RWPE1 (cell line): ENCODE measurements at regions not wholly inside any gene's neighbourhood (a gene's known extent, or its start where the extent isn't known, plus 50 kb on each side); places are given as distances from the start of the nearest gene placed in this dataset.
A peak's percentile ranks its signal among the peaks of the same experiment; 100 is the strongest.
"Not testable (repeated sequence)": the region's sequence is repeated elsewhere in the genome, so short reads cannot be mapped to it uniquely, and the experiment has no call there.

Experiments
- CTCF ChIA-PET: fragments of 350-600 bp; sonication (Branson Sonifier 250); formaldehyde crosslinking; extraction: SDS; loops from one replicate; lab custom pipeline; 2021; lab: Yijun Ruan, JAX
- POLR2A ChIA-PET: fragments of 400-600 bp; formaldehyde crosslinking; extraction: SDS; loops from one replicate; lab custom pipeline; 2020; ENCODE audit warnings: antibody characterized with exemption; ENCODE audit not compliant: low non-redundant PET; lab: Yijun Ruan, JAX
- DNase-seq: peaks from one replicate; pipeline ENCODE4 v3.0.0; 2012; ENCODE audit warnings: low spot score
- H3K27ac ChIP-seq: fragments of 450-650 bp; 2 replicates; pipeline ENCODE4 v1.5.1; 2017
- TF ChIP-seq, protein P1 (sequence below): fragments of 450-650 bp; conservative IDR thresholded peaks from 2 replicates; pipeline ENCODE4 v1.5.1; 2017; ENCODE audit warnings: low read depth, mild to moderate bottlenecking

DNA sequence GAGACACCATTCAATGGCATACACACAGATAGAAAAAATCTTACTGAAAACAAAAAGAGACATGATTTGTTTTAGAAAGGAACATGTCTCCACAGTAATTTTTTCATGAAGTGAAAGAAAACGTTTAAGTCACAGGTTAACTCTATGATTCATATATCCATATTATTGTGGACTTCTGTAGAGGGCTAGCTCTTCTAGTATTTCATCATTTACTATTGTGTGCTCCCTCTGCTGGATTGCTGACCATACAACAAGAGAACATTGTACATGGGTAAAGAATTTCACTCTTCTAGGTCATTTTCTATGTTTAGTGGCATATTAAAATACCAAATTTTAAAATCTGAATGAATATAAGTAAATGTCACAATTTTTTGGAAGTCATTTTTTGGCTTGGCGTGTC lies 91.8 kb upstream of the POU3F4 start:
- TF ChIP-seq, protein P1, sequence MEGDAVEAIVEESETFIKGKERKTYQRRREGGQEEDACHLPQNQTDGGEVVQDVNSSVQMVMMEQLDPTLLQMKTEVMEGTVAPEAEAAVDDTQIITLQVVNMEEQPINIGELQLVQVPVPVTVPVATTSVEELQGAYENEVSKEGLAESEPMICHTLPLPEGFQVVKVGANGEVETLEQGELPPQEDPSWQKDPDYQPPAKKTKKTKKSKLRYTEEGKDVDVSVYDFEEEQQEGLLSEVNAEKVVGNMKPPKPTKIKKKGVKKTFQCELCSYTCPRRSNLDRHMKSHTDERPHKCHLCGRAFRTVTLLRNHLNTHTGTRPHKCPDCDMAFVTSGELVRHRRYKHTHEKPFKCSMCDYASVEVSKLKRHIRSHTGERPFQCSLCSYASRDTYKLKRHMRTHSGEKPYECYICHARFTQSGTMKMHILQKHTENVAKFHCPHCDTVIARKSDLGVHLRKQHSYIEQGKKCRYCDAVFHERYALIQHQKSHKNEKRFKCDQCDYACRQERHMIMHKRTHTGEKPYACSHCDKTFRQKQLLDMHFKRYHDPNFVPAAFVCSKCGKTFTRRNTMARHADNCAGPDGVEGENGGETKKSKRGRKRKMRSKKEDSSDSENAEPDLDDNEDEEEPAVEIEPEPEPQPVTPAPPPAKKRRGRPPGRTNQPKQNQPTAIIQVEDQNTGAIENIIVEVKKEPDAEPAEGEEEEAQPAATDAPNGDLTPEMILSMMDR = peak; percentile 14; the same call in 1 of the 2 replicates
- no peak overlapping the region for H3K27ac ChIP-seq
- DNase-seq = no peak
- ChIA-PET POLR2A (no interaction called here), CTCF (no interaction called here)

DNA sequence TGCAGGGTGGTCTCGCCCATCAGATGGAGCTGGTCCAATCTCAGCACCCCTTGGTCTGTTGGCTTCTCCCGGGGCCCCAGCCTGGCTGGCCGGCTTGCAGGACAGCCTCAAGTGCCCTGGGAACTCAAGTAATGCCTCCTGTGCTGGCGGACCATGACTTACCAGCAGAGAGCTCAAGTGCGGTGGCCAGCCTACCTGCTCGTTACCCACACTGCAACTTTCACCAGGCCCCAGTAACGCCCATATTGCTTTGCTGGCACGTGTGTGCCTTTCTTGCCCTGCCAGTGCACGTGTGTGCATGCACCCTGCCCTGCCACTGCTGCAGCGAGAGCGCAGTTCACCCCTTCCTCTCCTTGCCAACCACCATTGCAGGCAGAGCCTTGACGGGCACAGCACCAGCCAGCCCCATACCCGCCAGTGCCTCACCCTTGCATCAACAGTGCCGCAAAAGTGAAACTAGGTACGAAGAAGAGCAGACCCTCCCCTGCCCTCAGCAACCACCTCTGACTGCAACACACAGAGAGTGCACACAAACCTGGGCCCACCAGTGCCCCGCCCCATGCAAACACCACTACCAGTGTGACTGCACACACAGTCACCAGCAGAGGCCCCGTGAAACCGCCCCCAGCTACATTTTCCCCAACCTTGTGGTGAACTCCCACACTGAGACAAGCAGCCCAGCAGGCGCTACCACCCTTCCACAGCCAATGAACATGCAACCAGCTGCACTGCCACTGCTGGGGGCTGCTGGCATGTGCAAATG lies 88.9 kb upstream of the POU3F4 start:
- TF ChIP-seq, protein P1 = no peak
- H3K27ac ChIP-seq = no peak overlapping the region
- CTCF ChIA-PET = no interaction called here
- POLR2A ChIA-PET = no interaction called here
- no peak for DNase-seq

- CTCF ChIA-PET = no interaction called here
- no peak for DNase-seq
- no peak overlapping the region for H3K27ac ChIP-seq
- POLR2A ChIA-PET = no interaction called here
- TF ChIP-seq, protein P1 = no peak
Measured at GRCh38 chrX:83422836-83423235, 85.3 kb upstream of the POU3F4 start.

GRCh38 chrX:83442552-83442951 lies 65.5 kb upstream of the POU3F4 start:
- CTCF ChIA-PET, DNase-seq, H3K27ac ChIP-seq, POLR2A ChIA-PET: not testable (repeated sequence)

DNA sequence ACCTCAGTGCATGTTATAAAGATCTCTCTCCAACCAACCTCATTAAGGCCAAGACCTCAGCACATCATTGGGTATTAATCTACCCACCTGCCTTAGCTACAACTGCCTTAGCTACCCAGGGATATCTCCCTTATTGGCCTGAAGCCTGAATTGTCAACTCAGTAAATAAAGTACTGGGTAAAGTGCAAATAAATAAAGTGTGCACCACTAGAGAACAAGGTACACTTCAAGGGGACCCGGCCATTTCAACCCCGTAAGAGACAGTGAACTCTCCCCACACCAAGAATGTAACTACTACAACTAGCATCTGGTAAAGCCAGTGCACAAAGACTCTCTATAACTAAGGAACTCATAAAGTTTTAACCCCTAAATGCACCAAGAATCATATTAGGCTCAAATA lies 61.7 kb upstream of the POU3F4 start:
- POLR2A ChIA-PET = no interaction called here
- CTCF ChIA-PET = no interaction called here
- H3K27ac ChIP-seq = no peak overlapping the region
- TF ChIP-seq, protein P1 = no peak
- no peak for DNase-seq
